ELR (cell line): ENCODE measurements at regions not wholly inside any gene's neighbourhood (a gene's known extent, or its start where the extent isn't known, plus 50 kb on each side); places are given as distances from the start of the nearest gene placed in this dataset.
A peak's percentile ranks its signal among the peaks of the same experiment; 100 is the strongest.

ENCODE experiments used
- DNase-seq: peaks from one replicate; pipeline ENCODE4 v3.0.0-alpha.2; 2015; ENCODE audit warnings: low read depth

DNA sequence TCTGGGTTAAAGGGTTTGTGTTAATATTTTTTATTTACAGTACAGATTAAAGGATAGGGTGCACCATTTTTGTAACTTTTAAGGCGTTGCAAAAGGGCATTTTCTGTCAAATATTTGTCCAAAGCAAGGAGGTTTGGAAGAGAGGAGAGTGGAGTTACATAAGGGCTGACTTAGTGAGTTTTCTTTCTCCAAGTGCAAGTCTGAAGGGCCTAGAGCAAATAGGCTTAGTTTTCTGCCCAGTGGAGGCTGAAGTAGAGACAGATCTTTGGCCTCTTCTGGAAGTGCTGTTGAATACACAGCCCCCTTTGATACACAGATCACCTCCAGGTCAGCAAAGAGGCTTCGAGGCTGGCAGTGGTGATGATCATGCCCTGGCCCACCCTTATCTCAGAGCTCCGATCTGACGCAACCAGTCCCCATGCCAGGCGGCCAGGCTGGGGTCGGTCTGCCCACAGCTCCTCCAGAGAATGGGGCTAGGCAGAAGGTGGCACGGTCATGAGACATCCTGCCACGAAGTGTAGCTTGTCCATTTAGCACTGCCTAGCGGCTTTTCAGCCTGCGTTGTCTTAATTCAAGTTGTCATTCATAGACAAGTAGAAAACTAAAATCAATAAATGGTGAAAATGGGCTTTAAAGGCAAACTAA lies 79.5 kb upstream of the IRX3 start:
- no peak for DNase-seq

DNA sequence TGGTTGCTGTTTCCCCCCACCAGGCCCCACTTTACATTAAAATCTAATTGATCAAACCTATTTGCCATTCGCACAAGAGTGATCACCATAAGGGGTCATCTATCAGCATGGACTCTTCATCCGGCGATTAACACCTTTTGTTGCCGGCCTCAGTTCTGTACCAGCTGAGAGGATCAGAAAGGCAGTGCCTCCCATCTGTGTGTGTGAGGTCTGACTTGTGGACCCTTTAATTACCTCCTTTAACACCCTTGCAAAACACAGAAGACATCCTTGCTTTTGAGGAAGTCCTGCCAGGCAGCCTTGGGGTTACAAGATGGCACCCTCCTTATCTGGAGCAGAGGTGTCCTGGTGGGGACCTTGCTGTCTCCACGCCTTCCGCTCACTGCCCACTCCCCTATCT lies 77.2 kb upstream of the IRX3 start:
- DNase-seq = no peak

DNA sequence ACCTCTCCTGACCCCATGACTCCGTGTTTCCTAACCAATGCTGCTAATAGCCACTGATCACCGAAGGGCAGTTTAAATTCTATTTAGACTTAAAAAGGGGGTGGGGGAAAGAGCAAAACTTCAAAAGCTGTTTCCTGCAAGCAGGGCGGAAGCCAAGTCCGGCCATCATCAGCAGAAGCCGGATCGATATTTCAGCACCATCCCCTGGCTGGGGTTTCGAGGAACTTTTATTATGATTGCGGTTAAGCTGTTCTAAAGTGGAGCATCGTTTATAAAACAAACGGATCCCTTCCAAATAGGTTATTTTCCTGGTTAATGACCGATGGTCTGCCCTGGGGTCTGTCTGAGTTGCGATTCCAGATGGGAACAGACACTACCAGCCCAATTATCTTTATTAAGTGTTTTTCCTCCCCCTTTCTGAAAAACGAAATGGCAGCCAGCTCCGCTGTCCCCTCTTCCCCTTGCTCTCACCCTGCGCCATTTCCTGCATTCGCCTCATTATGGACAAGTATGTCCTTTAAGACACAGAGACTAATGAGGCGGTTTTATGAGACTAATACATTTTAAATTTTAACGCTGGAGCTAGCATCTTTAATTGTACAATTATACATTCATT lies 76.1 kb upstream of the IRX3 start:
- no peak for DNase-seq

DNA sequence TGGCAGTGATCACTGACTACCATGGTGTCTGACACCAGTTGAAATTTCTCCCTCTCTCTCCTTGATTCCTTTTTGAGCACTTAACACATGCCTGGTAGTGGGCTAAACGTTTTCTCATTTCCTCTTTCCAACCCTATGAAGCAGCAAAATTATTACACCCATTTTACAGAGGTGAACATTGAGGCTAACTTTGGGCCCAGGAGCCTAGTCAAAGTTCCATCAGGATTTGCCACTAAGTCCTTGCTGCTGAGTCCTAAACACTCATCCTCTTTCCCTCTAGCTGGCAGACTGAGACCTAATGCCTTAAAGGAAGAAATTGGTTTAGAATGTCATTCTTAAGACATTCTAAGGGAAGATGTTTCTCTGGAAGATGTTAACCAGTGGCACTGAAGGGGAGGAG lies 74.7 kb upstream of the IRX3 start:
- no peak for DNase-seq

DNA sequence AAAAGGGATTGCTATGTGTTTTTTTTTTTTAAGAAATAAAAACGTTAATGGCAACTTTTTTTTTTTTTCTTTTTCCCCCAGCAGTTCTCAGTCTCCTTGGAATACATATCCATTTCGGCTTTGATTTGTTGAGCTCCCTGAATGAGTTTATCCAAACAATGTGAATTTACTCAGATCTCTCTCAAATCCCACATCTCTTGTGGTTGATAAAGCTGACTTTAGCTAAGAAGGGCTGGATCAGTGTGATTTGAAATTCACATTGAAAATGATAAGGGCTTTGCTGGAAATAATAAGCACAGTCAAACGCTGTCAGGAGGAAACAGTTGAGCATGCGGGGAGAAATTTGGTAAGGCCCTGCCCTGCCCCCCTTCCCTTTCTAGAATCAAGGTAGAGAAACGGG lies 74.1 kb upstream of the IRX3 start:
- DNase-seq = no peak

DNA sequence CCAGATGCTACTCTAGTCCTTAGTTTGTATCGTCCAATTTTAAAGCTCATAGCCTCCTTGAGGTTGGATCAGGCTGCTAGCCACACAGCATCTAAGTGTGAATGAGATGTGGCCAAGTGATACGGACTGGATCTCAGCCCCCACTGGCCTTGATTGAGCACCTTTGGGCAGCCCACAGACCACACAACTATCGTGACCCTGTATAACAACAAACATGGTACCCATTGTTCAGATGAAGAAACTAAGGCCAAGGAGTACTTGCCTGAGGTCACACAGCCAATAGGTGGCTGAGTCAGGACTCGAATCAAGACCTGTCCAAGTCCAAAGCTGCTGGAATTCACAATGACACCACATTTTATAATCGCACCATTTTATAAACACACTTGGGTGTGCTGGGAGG lies 73.0 kb upstream of the IRX3 start:
- DNase-seq = no peak

DNA sequence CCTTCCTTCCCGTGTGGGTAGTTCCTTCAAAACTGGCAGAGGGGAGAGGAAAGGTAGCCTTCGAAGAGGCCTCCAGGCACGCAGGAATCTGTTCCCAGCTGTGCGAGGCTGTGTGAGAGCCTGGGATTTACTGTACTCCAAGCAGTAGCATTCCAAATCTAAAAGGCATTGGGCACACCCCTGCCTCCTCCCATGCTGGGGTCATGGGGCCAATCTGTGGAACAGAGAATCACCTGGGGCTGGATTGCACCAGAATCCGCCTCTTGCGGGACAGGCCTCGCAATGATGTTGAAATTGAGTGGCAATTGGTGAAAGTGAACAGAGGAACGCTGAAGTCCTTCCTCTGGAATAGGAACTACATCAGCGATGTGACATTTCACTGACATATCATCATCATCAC lies 72.5 kb upstream of the IRX3 start:
- no peak for DNase-seq

DNA sequence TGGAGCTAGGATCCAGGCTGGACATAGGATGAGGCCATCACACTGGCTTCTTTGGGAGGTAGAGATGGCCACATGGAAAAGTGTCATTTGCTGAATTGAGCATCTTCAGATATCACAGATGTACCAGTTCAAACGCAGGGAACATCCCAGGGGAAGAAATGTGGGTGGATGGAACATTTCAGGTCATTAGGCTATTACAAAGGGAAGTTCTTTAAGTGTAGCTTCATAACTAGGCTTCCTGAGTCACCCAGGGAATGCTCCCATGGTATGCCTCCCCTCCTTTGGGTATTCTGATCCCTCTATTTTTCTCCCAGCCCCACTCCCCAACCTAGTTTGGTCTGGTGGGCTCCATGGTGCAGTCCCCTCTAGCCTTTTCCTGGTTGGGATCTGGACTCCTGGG lies 69.8 kb upstream of the IRX3 start:
- DNase-seq = no peak

DNA sequence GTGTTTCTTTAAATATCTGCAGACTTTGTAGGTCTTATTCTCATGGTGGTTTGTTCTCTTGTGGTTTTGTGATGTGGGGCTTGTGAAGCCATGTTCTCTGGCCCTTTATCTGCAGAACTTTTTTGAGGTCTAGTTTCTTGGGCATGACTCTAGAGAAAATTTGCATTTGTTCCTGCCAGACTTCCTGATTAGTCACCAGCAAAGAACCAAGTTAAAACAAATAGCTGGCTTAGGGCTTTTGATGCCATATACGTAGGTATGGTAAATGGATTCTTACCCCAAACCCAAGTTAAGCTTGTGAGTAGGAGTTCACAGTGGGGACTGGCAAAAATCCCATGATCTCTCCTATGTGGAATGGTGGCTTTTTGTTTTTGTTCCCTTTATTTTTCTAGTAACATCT lies 68.7 kb upstream of the IRX3 start:
- peak; percentile 66 for DNase-seq

DNA sequence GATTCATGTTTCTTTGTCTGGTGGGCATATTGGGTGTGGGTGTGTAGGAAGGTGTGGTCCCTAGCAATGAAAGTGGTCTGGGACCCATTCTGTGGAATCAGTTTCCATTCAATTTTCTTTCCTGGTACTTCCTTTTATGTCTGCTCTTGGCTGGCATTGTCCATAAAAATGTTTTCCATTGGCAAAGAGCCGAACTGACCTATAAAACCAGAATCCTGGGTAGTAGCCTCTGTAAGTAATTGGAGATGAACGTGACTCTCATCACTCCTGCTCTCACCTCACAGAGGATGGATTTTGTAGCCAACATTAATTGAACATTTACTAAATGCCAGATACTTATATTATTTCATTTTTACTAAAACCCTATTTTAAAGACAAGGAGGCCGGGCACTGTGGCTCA lies 66.5 kb upstream of the IRX3 start:
- no peak for DNase-seq

DNA sequence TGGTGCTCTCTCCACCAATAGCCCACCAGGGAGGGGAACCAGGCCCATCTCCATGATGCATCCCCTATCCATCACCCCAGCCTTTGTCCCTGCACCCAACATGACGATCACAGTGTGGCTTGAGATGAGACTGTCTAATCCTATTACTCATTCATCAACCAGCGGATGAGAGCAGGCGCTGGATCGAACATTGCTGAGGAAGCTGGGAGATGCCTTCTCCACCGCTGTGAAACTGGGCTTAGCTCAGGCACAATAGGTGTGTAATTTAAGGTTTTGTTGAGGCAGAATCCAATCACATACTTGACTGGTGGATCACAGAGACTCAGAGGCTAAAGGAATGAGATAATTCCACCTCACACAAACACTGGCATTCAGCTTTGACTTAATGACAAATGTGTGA lies 64.6 kb upstream of the IRX3 start:
- DNase-seq = no peak

DNA sequence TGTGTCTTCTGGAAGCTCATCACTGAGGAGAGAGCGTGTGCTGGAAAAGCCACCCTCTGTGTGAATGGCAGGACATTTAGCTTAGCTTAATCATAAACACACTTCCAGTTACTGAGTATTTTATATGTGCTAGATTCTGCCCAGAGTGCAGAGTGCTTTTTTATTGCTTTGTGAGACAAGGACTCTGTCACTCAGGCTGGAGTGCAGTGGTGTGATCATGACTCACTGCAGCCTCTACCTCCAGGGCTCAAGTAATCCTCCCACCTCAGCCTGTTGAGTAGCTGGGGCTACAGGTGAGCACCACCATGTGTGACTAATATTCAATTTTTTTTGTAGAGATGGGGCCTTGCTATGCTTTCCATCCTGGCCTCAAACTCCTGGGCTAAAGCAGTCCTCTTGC lies 61.4 kb upstream of the IRX3 start:
- no peak for DNase-seq

DNA sequence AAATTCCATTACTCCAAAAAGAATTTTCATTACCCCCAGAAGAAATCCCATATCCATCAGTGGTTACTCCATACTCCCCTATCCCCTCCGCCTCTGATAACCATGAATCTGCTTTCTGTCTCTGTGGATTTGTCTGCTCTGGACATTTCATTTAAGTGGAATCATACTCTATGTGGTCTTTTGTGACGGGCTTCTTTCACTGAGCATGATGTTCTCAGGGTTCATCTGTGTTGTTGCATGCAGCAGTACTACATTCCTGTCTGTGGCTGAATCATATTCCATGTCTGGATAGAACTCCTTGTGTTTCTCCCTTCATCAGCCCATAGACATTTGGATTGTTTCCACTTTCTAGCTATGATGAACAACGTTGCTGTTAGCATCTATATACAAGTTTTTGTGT lies 59.5 kb upstream of the IRX3 start:
- no peak for DNase-seq

DNA sequence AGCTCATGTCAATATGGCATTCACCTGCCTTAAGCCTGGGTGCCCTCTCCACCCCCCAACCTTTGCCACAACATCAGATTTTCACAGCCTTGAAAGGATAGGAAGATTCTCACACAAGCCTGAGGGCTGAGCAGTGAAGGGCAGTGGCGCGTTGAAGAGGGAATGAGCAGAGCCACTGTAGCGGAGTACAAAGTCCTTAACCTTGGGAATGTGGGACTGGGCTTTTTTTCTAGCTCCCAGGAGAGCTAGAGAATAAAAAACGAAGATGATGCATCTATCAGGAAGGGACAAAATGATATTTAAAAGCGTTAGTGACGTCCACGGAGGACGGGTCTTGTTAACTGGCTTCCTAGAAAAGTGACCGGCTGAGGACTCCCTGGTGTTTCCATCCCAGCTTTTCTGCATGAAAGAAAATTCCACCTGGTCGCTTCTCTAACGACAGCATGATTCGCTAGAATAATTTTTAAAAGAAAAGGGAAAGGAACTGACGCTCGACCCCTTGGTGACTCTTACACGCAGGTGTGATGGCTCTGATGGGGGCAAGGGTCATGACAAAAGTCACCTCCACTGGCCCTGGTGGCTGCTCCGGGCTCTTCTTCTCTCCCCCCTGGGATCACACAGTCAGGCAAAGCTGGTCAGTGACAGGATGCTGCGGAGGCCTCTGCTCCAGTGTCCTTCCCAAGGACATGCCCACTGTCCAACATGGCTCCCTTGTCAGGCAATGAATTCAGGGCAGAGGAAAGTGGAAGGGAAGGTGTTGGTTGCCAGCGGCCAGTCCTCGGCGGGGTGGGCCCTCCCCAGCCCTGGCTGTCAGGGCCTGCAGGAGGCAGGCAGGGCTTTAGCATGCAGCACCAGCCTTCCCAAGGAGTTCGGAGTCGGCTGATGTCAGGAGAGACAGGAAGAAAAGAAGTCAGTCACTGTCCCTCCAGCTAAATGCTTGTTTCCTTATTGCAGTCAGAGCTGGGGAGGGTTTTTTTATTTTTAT lies 58.4 kb upstream of the IRX3 start:
- DNase-seq = no peak

DNA sequence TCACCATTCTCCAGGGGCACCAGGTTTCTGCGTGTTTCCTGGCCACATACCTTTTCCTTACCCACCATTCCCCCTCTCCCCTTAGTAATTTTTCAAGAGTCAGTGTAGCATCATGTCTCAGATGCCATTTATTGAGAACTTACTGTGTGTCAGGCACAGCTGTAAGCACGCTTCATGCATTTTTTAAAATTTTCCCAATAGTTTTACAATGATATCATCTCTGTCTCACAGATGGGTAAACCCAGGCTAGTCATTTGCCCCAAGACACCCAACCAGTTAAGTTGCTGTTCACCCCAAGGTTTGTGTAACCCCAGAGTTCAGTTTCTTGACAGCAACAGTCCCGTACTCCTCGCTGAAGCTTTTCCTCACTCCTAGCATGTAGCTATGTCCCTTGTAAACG lies 56.4 kb upstream of the IRX3 start:
- peak; percentile 74 for DNase-seq

DNA sequence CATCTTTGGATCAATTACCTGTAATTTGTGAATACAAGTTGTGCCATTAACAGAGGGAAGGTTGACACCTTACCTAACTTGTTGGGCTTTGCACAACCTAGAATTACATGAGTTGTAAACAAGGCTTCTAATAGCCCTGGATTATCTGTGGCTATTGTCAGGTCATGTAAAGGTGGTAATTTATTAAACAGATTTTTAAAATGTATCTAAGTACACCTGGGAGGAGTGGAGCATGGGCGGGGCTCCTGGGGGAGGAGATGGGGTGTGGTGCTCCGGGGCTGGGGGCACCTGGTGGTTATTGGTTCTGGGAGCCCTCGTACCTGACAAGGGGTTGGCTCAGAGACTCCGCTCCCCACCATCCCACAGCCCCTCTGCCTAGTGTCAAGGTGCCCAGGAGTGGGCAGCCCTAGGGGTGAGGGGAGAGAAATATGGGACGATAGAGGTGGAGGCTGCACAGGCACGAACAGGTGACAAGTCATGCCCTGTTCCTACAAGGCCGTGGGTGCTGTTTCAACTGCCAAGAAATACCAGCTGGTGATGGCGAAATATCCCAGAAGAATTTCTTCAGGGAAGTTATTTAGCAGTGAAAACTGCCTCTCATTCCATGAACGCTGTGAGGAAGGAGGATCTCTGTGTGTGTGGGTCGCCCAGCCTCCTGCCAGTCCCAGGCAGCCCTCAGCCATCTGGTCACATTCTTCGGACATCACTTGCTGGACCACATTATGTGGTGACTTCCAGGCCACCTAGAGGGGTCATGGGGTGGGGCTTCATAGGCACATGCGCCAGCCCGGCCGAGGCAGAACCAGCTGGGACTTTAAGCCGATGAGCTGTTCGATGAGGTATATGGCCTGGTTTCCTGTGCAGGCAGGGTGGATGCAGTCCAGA lies 55.5 kb upstream of the IRX3 start:
- DNase-seq = peak; percentile 67

DNA sequence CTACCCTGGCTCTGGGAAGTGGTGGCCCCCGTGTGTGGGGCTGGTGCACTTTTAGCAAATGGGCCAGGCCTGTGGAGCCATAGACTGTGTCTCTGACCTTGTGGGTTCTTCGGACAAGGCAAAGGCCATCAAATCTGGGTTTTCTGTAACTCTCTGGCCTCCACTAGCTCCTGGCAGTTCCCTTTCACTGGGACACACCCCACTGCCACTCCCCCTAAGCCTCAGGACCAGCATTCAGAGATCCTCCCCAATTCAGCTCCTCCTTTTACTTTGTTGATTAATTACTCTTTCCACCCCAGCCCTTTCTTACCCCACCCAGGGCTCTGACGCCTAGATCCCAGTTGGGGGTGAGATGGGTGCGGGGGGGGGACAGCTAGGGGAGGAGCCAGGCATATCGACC lies 53.9 kb upstream of the IRX3 start:
- no peak for DNase-seq

DNA sequence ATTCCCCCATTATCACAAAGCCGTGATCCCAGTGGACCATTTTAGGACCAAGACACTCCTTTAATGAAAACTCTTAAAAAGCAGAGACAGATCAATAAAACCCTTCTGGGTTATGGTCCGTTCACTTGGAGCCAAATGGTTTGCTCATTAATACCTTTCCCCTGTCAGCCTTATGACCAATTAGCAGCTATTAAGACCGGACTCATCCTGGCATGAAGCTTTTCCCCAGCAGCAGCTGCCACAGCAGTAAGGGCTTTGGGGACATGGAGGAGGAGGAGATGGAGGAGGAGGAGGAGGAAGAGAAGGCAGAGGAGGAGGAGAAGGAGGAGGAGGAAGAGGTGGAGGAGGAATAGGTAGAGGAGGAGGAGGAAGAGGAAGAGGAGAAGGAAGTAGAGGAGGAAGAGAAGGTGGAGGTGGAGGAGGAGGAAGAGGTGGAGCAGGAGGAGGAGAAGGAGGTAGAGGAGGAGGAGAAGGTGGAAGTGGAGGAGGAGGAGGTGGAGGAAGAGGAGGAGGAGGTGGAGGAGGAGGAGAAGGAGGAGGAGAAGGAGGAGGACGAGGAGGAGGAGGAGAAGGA lies 50.1 kb upstream of the IRX3 start:
- DNase-seq = no peak
